ENCODE measurements at regions not wholly inside any gene's neighbourhood (a gene's known extent, or its start where the extent isn't known, plus 50 kb on each side); places are given as distances from the start of the nearest gene placed in this dataset.
A peak's percentile ranks its signal among the peaks of the same experiment; 100 is the strongest.

DNA sequence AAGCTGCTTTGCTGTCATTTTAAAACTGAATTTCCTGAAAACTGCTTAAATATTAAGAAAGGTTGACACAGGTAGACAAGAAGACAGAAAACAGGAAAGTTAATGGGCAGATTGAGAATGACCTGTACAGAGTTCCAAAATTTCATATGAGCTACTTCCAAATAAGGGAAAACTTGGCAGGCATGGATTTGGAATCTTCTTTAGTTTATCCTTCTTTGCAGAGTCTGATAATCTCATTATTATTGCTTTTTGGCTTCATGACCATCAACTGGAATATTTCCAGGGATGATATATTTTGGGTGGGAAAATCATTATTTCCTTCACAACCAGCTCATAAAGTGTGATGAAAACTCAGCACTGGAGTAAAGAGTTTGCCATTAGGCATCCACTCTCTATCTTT lies 346.5 kb upstream of the NPVF start:
- H3K27ac Mint-ChIP-seq, result no peak overlapping the region
- no peak for ATAC-seq (ENCODE audit: low read depth)
- DNase-seq (ENCODE audit: low spot score in 2 of 2), result no peak
- no peaks in the 10 kb centered on the region for H3K4me1 Mint-ChIP-seq
- H3K9me3 Mint-ChIP-seq, result no peaks in the 10 kb centered on the region
- no peaks in the 10 kb centered on the region for H3K36me3 Mint-ChIP-seq
- H3K4me3 Mint-ChIP-seq, result no peak overlapping the region
- peaks cover 3% of the 10 kb centered on the region for H3K27me3 Mint-ChIP-seq

DNA sequence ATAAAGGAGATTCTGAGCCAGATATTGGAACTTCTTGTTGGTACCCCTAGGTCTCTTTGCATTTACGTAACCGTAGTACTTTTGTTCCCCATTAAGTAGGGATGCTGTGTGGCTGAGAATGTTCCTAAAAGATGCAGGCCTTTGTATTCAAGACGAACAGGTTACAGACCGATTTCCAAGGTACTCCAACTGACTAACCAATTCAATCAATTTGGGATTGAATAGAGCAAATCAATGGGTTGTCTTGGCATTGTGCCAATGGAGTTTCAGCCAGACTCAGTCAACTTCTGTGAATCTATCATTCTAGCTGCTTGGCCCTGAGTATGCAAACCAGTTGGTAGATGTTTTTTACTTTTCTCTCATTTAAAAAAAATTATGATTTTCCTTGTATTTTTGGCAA lies 347.3 kb upstream of the NPVF start:
- ATAC-seq (ENCODE audit: low read depth), result no peak
- H3K4me3 Mint-ChIP-seq, result no peak overlapping the region
- H3K4me1 Mint-ChIP-seq, result no peaks in the 10 kb centered on the region
- no peaks in the 10 kb centered on the region for H3K9me3 Mint-ChIP-seq
- H3K36me3 Mint-ChIP-seq, result no peaks in the 10 kb centered on the region
- no peak overlapping the region for H3K27ac Mint-ChIP-seq
- DNase-seq (ENCODE audit: low spot score in 2 of 2), result no peak
- peaks cover 3% of the 10 kb centered on the region for H3K27me3 Mint-ChIP-seq

DNA sequence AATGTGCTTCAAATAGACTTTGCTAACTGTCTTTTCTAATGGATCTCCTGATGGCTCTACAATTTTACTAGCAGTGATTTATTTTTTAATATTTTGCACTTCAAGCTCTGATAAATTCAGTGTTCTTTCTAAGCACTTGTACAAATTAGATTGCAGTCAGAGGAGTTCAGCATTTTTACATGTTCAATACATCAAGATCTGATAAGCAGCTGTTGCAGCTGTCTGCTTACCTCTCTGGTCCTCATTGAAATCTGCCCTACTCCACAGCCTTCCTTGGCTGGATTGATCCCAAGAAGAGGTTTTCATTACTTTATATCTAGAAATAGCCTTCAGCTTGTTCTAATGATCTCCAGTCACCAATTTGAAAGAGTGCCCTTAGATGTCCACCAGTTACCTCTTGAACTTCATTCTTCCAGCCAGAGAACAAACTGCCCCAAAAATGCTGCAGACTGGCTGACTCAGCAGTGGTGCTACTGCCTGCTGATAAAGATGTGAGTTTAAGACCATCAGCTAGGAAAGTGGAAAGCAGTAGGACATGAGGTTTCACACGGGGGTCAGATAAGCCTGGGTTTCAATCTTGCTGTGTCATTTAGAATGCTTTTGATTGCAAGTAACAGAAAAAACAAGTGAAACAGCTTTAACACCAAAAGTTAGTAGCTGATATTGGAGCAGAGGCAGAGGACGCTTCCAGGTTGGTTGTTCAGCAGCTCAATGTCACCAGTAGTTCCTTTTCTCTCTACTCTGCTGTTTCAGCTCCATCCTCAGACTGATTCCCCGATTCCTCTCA lies 350.9 kb upstream of the NPVF start:
- ATAC-seq (ENCODE audit: low read depth), result no peak
- no peak for DNase-seq (ENCODE audit: low spot score in 2 of 2)
- no peaks in the 10 kb centered on the region for H3K4me1 Mint-ChIP-seq
- no peak overlapping the region for H3K4me3 Mint-ChIP-seq
- peaks cover 4% of the 10 kb centered on the region for H3K27me3 Mint-ChIP-seq
- H3K9me3 Mint-ChIP-seq, result no peaks in the 10 kb centered on the region
- H3K36me3 Mint-ChIP-seq, result no peaks in the 10 kb centered on the region
- H3K27ac Mint-ChIP-seq, result no peak overlapping the region

DNA sequence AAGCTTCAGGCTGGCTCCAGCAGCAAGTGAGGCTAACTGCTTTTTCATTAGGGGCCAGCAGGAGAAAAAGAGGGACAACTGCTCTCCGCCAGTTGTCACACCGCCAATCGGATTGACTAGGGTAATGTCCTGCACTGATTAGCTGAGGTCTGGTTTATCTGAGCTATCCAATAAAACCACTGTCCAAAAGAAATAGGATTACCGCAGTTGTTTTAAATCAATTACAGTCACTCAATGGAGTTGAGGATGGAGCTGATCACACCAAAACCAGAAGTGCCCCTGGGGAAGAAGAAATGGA lies 351.4 kb upstream of the NPVF start:
- ATAC-seq (ENCODE audit: low read depth), result no peak

DNA sequence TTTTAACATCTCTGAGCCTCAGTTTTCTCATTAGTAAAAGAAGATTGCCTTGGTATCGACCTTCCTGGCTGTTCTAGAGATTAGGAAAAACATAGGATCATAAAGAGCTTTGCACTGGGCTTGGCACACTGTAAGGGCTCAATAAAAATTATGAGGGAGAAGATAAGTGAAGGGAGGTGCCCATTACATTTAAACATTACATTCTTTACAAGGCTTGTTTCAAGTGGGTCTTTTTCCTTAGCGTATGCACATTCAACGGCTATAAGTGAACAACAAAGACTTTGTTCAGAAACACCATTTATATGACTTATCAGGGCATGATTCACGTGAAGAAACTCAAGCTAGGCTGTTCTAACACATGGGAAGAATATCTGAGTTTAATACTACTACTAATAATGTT lies 351.9 kb upstream of the NPVF start:
- no peaks in the 10 kb centered on the region for H3K4me1 Mint-ChIP-seq
- H3K36me3 Mint-ChIP-seq, result no peaks in the 10 kb centered on the region

More for the DNA sequence above, 351.4 kb upstream of the NPVF start:
- Mint-ChIP-seq H3K27ac (no peak overlapping the region), H3K9me3 (no peaks in the 10 kb centered on the region), H3K4me3 (no peak overlapping the region), H3K4me1 (no peaks in the 10 kb centered on the region), H3K27me3 (peaks cover 8% of the 10 kb centered on the region), H3K36me3 (no peaks in the 10 kb centered on the region)
- no peak for DNase-seq (ENCODE audit: low spot score in 2 of 2)

DNA sequence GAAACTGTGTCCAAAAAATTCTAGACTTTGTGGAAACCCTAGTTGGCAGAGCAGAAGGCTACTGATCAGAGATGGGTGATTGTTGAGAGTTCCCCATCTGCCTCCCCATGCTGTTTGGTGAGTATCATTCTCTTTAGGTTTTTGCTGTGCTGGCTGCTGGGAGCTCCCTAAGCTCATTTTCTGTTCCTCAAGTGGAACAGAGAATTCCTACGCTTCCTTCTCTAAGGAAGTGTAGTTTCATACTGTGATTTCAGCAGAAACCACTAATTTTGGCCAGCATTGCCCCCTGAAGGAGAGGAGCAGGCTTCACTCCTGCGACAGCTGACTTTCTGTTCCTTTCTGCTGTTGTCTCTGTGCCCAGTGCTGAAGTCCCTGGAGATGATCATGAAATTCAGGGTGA lies 355.3 kb upstream of the NPVF start:
- no peak for DNase-seq (ENCODE audit: low spot score in 2 of 2)
- peaks cover 7% of the 10 kb centered on the region for H3K4me1 Mint-ChIP-seq
- peaks cover 9% of the 10 kb centered on the region for H3K27me3 Mint-ChIP-seq
- H3K9me3 Mint-ChIP-seq, result no peaks in the 10 kb centered on the region
- H3K4me3 Mint-ChIP-seq, result no peak overlapping the region
- no peaks in the 10 kb centered on the region for H3K36me3 Mint-ChIP-seq
- H3K27ac Mint-ChIP-seq, result no peak overlapping the region
- ATAC-seq (ENCODE audit: low read depth), result no peak

More for the DNA sequence above, 351.9 kb upstream of the NPVF start:
- Mint-ChIP-seq H3K4me3 (no peak overlapping the region), H3K27me3 (peaks cover 8% of the 10 kb centered on the region), H3K27ac (no peak overlapping the region), H3K9me3 (no peaks in the 10 kb centered on the region)
- ATAC-seq (ENCODE audit: low read depth) (no peak), DNase-seq (ENCODE audit: low spot score in 2 of 2) (no peak)

DNA sequence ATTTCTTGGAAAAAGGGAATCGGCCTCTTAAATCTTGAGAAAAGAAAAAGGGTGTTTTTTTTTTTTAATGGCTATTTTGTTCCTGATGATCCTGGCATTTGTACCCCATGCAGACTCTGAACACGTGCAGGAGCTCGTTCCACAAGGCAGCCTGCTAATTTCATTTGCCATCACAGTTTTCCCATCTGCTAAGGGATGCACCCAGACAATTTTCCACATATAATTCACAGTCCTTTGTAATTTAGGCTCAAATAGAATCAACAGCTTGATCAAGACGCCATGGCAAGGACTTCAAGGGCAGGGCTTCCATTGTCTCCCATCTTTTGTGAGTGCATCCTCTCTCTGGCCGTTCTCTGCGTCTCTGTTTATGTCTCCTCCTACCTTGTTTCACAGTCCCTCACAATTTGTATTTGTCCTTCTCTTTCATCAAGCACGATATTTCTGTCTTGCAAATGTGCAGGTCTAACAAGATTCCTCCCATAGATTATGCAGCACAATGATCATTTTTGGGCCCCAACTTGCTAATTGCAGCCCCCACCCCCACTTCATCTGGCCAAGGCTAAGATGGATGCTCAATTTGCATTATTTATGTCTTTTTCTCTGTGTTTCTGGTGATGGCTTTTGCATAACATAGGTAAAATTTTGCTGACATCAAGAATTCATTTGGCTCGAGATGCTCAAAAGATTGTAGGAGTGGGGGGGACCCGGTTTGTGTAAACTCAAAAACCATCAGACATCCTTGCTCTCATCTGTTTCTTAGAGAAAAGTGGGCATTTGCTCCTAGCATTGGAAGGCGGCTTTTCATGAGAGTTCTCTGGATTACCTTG lies 356.0 kb upstream of the NPVF start:
- no peaks in the 10 kb centered on the region for H3K9me3 Mint-ChIP-seq
- ATAC-seq (ENCODE audit: low read depth), result no peak

DNA sequence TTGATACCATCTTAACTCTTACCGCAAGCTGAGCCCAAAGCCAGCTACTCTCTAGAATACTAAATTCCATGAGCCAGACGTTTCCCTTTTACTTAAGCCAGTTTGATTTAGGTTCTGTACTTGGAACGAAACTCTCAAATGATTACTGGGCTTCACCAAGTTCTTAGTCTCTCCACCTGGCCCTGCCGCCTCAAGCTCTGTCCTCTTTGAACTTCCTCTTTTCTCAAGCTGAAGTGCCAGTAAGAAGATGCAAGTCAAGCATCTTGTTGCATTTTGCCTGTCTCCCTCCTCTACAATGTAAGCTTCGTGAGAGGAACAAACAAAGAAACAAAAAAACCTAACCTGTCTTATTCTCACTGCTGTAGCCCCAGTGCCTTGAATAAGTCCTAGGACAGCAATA lies 358.2 kb upstream of the NPVF start:
- Mint-ChIP-seq H3K4me1 (peaks cover 7% of the 10 kb centered on the region), H3K4me3 (no peak overlapping the region), H3K27ac (no peak overlapping the region), H3K27me3 (peaks cover 13% of the 10 kb centered on the region), H3K9me3 (no peaks in the 10 kb centered on the region), H3K36me3 (peaks cover 4% of the 10 kb centered on the region)
- ATAC-seq (ENCODE audit: low read depth) (peak; percentile 73), DNase-seq (ENCODE audit: low spot score in 2 of 2) (peak in 1 of 2 donors; percentile 11)

More for the DNA sequence above, 356.0 kb upstream of the NPVF start:
- no peaks in the 10 kb centered on the region for H3K36me3 Mint-ChIP-seq
- H3K27ac Mint-ChIP-seq, result no peak overlapping the region
- no peak overlapping the region for H3K4me3 Mint-ChIP-seq
- peaks cover 7% of the 10 kb centered on the region for H3K4me1 Mint-ChIP-seq
- peaks cover 9% of the 10 kb centered on the region for H3K27me3 Mint-ChIP-seq
- no peak for DNase-seq (ENCODE audit: low spot score in 2 of 2)

DNA sequence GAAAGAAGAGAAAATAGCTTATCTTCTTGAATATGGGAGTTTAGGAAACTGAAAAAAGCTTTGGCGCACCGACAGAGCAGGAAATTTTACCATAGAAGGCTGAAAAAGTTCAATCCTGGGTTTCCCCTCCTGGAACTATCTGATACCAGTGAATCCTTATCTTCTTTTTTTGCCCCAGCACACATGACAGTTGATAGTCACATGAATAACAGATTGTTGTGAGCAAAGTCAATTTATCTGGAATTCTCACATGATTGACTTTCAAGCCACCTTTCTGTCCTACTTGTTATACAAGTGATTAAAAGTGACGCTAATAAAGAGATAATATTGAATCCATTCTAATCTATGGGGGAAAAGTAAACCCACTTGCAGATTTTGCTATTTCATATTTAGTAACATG lies 365.8 kb upstream of the NPVF start:
- DNase-seq (ENCODE audit: low spot score in 2 of 2), result no peak
- Mint-ChIP-seq H3K4me1 (no peaks in the 10 kb centered on the region), H3K36me3 (peaks cover 4% of the 10 kb centered on the region), H3K27ac (no peak overlapping the region), H3K27me3 (peaks cover 4% of the 10 kb centered on the region), H3K4me3 (no peak overlapping the region), H3K9me3 (peaks cover 2% of the 10 kb centered on the region)
- no peak for ATAC-seq (ENCODE audit: low read depth)

DNA sequence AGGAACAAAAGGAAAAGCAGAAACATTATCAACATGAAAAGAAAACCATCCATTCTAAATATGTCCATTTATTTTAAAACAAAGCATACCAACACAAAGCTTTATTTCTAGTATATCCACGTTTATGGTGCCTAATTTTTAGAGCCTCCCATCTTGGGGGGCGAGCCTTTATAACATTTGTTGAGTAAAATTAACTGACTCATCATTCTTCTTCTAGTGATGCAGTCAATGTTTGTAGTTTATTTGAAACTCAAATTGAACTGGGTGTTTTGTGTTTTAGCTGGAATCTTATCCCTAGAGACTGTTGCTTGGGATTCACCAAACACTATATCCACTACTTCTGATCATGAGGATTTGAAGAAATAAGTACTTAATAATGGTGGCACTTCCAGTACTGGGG lies 366.4 kb upstream of the NPVF start:
- ATAC-seq (ENCODE audit: low read depth) (no peak), DNase-seq (ENCODE audit: low spot score in 2 of 2) (no peak)
- Mint-ChIP-seq H3K36me3 (peaks cover 3% of the 10 kb centered on the region), H3K4me3 (no peak overlapping the region), H3K4me1 (no peaks in the 10 kb centered on the region), H3K9me3 (peaks cover 2% of the 10 kb centered on the region), H3K27ac (no peak overlapping the region), H3K27me3 (peaks cover 3% of the 10 kb centered on the region)

DNA sequence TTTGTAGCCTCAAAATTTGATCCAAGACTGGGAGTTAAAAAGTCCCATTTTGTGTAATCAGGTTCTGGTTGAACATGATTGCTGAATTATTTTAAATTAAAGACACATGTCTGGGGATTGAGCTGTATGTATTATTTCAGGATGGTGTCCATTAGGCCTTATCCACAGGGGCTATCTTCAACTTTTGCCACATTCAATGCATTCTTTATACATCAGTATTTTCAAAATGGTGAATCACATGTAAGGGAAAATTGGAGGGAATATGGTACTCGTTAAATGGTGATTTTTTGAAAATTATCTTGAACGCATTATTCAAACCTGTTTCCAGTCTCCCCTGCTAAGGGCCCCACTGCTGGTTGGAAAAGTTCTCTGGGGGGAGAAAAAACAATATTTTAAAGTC lies 367.7 kb upstream of the NPVF start:
- Mint-ChIP-seq H3K27ac (no peak overlapping the region), H3K36me3 (no peaks in the 10 kb centered on the region), H3K9me3 (peaks cover 2% of the 10 kb centered on the region), H3K4me1 (no peaks in the 10 kb centered on the region), H3K4me3 (no peak overlapping the region), H3K27me3 (peaks cover 2% of the 10 kb centered on the region)
- ATAC-seq (ENCODE audit: low read depth), result no peak
- DNase-seq (ENCODE audit: low spot score in 2 of 2), result no peak

DNA sequence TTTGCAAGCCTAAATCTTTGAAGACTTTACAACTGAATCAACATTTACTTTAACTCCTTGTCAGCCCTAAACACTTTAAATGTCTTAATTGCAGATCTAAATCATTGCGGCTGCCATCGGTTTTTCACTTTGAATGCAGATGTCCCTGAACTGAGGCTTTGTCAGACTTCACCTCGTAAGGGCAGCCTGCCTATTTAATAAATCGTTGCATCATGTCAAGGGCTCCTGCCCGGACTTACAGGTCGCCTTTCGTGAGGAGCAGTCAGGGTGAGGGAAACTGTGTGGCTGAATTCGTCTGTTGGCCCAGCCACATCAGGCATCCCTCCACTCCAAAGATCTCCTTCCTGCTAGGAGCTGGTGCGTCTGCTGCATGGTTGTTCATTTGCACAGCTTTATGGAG lies 368.2 kb upstream of the NPVF start:
- Mint-ChIP-seq H3K9me3 (peaks cover 2% of the 10 kb centered on the region), H3K27me3 (peaks cover 2% of the 10 kb centered on the region), H3K4me3 (no peak overlapping the region), H3K27ac (no peak overlapping the region), H3K4me1 (no peaks in the 10 kb centered on the region), H3K36me3 (no peaks in the 10 kb centered on the region)
- DNase-seq (ENCODE audit: low spot score in 2 of 2) (no peak), ATAC-seq (ENCODE audit: low read depth) (no peak)

DNA sequence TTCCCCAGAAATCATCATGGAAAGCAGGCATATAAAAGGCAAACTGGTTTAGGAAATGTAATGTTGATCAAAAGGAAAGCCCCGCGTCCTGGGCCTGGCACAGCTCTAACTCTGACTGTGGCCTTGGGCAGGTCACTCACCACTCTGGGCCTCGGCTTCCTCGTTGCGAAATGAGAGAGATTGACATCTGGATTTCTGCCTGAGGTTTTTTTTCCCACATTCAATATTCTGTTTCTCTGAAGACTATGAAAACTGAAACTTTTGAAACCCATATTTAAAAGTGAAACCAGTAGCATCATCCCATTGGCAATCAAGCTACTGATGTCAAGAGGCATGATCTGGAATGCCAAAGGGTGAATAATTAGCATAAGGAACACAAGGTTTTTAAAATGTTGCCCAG lies 369.7 kb upstream of the NPVF start:
- no peak for DNase-seq (ENCODE audit: low spot score in 2 of 2)
- Mint-ChIP-seq H3K27ac (no peak overlapping the region), H3K4me1 (no peaks in the 10 kb centered on the region), H3K4me3 (no peak overlapping the region), H3K27me3 (peaks cover 2% of the 10 kb centered on the region), H3K36me3 (no peaks in the 10 kb centered on the region), H3K9me3 (peaks cover 2% of the 10 kb centered on the region)
- no peak for ATAC-seq (ENCODE audit: low read depth)

DNA sequence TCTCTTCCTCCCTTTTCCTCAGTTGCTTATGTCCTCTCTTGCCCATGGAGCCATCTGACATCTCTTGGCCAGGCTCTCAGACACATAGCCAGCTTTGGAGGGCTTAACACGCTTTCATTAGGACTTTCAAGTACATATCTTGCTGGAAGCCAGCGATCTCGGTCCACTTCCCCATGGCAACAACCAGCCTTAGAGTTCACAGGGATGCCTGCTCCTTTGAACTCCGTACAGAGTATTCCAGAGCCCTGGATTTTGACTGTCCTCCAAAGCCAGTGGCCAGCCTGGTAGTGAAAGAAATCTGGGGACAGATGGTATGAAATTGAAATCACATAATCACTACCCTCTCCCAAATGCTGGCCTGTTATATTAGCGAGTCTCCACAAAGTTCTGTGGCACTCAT lies 370.5 kb upstream of the NPVF start:
- H3K4me3 Mint-ChIP-seq, result no peak overlapping the region
- H3K27ac Mint-ChIP-seq, result no peak overlapping the region
- ATAC-seq (ENCODE audit: low read depth) (no peak), DNase-seq (ENCODE audit: low spot score in 2 of 2) (no peak)
- no peaks in the 10 kb centered on the region for H3K4me1 Mint-ChIP-seq
- H3K9me3 Mint-ChIP-seq, result peaks cover 2% of the 10 kb centered on the region
- peaks cover 2% of the 10 kb centered on the region for H3K27me3 Mint-ChIP-seq
- H3K36me3 Mint-ChIP-seq, result no peaks in the 10 kb centered on the region
